A673 (cell line): ENCODE measurements at regions not wholly inside any gene's neighbourhood (a gene's known extent, or its start where the extent isn't known, plus 50 kb on each side); places are given as distances from the start of the nearest gene placed in this dataset.

Experiments
- CTCF ChIP-seq: fragments of 300-800, 200-600 bp; sonication (generic); conservative IDR thresholded peaks from 2 replicates; pipeline ENCODE4 v1.5.1; 2017; ENCODE audit warnings: low read depth, mild to moderate bottlenecking, antibody characterized with exemption, low read length, moderate library complexity, mixed read lengths
- EZH2 ChIP-seq: fragments of 200-600 bp; sonication (generic); IDR thresholded peaks from 2 replicates; pipeline ENCODE4 v1.6.1; 2017; ENCODE audit warnings: borderline replicate concordance, low read depth, mild to moderate bottlenecking, mixed read lengths, antibody characterized with exemption, low read length; ENCODE audit not compliant: poor library complexity, severe bottlenecking

DNA sequence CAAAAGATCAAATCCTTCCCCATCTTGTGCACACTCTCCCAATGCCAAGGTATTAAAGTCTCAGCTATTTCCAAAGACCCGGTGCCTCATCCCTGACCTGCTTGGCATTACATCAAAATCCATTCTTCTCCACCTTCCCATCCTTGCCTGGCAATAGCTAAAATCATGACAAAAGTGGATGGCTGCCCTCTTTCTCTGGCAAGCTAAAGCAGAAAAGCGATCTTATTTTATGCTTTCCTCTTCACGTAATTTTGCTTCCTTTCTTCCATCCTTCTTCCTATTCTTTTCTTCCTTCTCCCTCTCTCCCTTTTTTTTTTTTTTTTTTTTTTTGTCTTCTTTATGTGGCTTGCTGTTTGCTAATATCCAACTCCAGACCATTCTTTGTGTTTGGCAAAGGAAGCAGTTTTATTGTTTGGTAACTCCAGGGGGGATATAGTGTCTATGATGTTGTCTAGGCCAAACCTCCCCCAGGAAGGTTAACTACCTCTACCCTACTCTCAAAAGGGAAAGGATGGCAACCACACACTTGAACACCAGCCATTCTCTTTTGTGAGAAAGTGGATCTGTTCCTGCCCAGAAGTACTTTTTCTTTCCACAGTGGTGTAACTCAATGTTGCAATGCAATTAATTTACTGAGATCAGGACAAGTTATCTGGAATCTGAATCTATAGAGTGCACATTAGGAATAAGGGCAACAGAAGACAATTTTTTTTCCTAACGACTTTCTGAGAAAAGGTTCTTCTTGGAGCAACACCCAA is 120.9 kb upstream of the TMEM161B start:
- TF ChIP-seq CTCF (no peak), EZH2 (no peak)
